ENCODE measurements at regions not wholly inside any gene's neighbourhood (a gene's known extent, or its start where the extent isn't known, plus 50 kb on each side); places are given as distances from the start of the nearest gene placed in this dataset.

DNA sequence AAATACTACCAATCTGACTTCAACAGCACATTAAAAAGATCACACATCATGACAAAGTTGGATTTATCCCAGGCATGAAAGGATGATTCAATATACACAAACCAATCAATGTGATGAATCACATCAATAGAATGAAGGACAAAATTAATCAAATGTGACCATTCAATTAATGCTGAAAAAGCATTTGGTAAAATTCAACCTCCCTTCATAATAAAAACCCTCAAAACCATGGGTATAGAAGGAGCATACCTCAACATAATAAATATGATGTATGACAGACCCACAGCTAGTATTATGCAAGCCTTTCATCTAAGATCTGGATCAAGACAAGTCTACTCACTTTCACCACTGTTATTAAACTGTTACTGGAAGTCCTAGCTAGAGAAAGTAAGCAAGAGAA lies 921.7 kb upstream of the RAG2 start:
- no peak for DNase-seq (ENCODE audit: low read depth in 2 of 2)

GRCh38 chr11:37512156-37512780 lies 914.2 kb upstream of the RAG2 start:
- DNase-seq (ENCODE audit: low read depth in 2 of 2), result no peak

DNA sequence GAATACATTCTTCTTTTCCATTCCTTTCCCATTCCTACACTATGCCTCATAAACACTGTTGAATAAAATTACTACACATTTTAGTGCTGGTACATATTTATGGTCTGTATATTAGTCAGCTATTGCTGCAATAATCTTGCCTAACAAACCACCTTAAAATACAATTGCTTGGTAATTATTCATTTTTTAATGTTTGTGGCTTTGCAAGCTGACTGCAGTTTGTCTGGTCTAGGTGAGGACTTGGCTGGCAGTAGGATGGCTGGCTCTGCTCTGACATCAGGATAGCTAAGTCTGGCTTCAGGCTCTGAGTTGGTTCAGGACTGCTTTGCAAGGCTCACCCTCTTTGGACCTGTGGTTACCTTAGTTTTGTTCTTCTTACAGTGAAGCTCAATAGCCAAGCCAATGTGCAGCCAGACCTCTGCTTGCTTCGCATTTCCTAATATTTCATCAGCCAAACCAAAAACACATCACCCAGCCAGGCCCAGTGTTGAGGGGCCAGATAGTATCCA lies 913.4 kb upstream of the RAG2 start:
- no peak for DNase-seq (ENCODE audit: low read depth in 2 of 2)

- no peak for DNase-seq (ENCODE audit: low read depth in 2 of 2)
Observed at GRCh38 chr11:37509506-37509905, 911.5 kb upstream of the RAG2 start.

DNA sequence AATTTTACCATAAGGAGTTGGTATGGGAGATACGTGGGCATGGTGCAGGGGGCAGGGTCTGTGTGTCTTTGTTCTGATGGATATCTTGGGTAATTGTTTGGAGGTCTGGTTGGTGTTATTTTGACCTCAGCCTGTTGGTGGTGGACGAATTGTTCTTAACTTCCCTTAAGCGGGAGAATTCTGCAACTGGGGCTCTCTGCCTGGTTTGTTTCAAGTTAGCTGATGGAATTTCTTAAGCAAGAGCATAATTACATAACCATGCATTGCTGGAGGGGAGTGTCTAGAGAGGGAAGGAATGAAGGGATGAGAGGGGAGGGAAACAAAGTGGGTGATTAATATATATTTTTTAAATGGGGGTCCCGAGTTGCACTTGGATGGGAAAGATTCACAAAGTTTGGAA lies 908.5 kb upstream of the RAG2 start:
- no peak for DNase-seq (ENCODE audit: low read depth in 2 of 2)

GRCh38 chr11:37505406-37505805 lies 907.4 kb upstream of the RAG2 start:
- no peak for DNase-seq (ENCODE audit: low read depth in 2 of 2)

- no peak for DNase-seq (ENCODE audit: low read depth in 2 of 2)
Observed at GRCh38 chr11:37504921-37505320, 906.9 kb upstream of the RAG2 start.

GRCh38 chr11:37504060-37504611 lies 906.1 kb upstream of the RAG2 start:
- no peak for DNase-seq (ENCODE audit: low read depth in 2 of 2)

DNA sequence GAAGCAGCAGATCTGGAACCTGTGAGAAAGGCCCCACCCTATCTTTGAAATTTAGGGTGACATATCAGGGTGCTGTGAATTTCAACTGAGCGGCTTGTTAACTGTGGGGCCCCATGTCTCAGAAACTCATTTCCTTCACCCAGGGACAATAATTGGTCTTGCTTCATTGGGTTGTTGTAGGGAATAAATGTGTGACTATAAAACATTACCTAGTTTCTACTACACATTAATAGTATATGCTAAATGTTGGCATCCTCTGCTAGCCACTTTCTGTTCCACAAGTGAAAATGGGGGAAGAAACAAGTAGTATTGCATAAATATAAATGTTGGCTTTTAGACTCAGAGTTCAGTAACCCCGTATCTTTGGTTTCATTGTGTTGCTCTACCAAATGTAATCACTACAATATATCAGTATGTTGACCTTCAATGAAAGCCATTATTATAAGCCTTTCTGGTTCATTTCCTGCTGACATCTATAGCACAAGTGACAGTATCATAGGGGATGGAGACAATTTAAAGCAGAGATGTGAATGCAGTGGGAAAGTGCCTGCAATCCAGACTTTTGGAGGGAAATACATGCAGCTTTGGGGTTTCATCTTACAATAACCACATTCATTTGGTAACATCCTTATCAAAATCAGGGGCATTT lies 905.5 kb upstream of the RAG2 start:
- no peak for DNase-seq (ENCODE audit: low read depth in 2 of 2)

- DNase-seq (ENCODE audit: low read depth in 2 of 2), result no peak
Observed at GRCh38 chr11:37502202-37502601, 904.2 kb upstream of the RAG2 start.

DNA sequence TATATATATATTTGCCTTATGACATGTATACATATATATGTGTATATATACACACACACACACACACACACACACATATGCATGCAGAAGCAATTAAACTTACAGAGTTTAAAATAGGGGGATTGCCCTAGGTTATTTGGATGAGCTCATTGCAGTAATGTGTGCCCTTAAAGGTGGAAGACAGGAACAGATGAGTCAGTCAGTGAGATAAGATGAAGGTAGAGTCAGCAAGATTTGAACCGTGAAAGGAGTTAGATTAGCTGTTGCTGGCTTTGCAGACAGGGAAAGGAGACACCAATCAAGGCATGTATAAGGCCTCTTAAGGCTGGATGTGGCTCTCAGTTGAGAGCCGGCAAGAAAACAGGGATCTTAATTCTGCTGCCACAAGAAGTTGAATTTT lies 902.4 kb upstream of the RAG2 start:
- DNase-seq (ENCODE audit: low read depth in 2 of 2), result no peak

DNA sequence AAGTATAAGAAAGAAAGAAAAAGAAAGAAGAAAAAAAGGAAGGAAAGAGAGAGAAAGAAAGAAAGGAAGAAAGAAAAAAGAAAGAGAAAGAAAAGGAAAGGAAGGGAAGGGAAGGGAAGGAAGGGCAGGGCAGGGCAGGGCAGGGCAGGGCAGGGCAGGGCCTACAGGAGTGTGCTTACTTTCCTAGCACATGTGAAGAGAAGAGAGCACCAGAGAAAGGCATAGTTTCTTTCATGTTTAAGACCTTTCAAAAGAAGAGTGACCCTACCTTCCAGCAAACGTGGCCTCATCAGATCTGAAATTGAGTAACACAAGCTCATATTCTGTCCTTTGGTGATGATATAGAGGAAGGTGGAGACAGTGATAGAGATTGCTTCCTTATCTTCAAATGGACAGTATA lies 899.3 kb upstream of the RAG2 start:
- DNase-seq (ENCODE audit: low read depth in 2 of 2), result no peak

- DNase-seq (ENCODE audit: low read depth in 2 of 2), result no peak
Observed at GRCh38 chr11:37496201-37496600, 898.2 kb upstream of the RAG2 start.

GRCh38 chr11:37484298-37484697 lies 886.3 kb upstream of the RAG2 start:
- no peak for DNase-seq (ENCODE audit: low read depth in 2 of 2)

GRCh38 chr11:37483761-37484160 lies 885.7 kb upstream of the RAG2 start:
- no peak for DNase-seq (ENCODE audit: low read depth in 2 of 2)

DNA sequence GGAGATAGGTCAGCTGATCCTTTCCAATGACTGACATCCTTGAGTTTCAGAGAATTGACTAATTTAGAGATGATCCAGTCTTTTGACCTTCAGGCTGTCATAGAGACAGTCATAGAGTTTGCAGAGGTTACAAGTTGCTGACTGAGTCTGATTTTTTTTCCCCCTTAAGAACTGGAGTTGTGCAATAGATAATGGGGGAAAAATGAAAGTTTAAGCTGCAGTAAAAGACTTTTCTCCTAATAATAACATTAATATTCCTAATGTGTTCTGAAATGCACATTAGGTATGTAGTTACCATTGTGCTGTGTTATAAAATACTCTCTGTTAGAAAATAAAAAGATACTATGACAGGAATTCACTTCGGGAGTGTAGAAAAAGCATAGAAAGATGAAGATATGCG lies 876.9 kb upstream of the RAG2 start:
- DNase-seq (ENCODE audit: low read depth in 2 of 2), result no peak

DNA sequence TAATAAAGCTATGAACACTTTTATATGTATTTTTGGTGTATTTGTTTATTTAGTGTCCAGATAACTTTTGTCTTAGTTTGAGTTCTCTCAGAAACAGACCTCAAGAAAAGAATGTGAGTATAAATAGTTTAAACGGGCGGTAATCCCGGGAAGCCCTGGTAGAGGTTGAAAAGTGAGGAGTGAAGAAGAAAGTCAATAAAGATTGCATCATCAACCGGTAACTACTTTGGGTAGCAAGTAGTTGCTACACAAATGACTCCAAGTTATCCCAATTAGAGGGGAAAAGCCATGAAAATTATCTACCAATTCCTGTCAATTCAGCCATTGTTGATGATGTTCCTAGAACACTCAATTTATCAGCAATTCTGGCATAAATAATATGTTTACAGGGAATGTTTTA lies 870.3 kb upstream of the RAG2 start:
- no peak for DNase-seq (ENCODE audit: low read depth in 2 of 2)

GRCh38 chr11:37465221-37465620 lies 867.2 kb upstream of the RAG2 start:
- DNase-seq (ENCODE audit: low read depth in 2 of 2), result no peak

DNA sequence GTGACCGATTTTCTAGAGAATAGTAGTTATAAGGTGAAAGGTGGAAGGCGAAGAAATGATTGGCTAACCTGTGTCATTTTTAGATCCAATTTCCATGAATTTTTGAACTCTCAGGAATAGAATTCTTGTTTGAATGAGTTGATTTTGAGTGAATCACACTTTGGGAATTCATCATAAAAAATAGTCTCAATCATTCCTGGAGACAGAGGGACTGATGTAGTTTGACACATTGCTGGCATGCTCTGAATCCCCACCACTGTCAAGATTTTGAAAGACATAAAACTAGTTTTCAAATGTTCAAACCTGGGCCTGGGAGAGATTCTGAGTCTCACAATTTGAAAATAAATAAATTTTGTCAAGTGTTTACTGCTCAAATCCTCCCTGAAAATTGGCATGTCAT lies 861.4 kb upstream of the RAG2 start:
- DNase-seq (ENCODE audit: low read depth in 2 of 2), result no peak

- no peak for DNase-seq (ENCODE audit: low read depth in 2 of 2)
Observed at GRCh38 chr11:37456746-37457145, 858.7 kb upstream of the RAG2 start.

GRCh38 chr11:37451903-37452302 lies 853.9 kb upstream of the RAG2 start:
- DNase-seq (ENCODE audit: low read depth in 2 of 2), result no peak

- no peak for DNase-seq (ENCODE audit: low read depth in 2 of 2)
Observed at GRCh38 chr11:37450613-37451012, 852.6 kb upstream of the RAG2 start.

GRCh38 chr11:37449146-37449545 lies 851.1 kb upstream of the RAG2 start:
- no peak for DNase-seq (ENCODE audit: low read depth in 2 of 2)
